ENCODE measurements at regions not wholly inside any gene's neighbourhood (a gene's known extent, or its start where the extent isn't known, plus 50 kb on each side); places are given as distances from the start of the nearest gene placed in this dataset.

GRCh38 chr5:135243556-135244285, 155.3 kb downstream of the MACROH2A1 start:
- Histone ChIP-seq H3K36me3 (ENCODE audit: insufficient read depth, low read length) (no peaks in the 10 kb centered on the region), H3K4me3 (ENCODE audit: low read depth in 1 of 2, low read length in 2 of 2) (no peak overlapping the region), H3K27ac (ENCODE audit: low read length) (no peak overlapping the region), H3K27me3 (ENCODE audit: insufficient read depth, low read length, poor library complexity) (no peaks in the 10 kb centered on the region), H3K9ac (ENCODE audit: low read depth, low read length) (no peak overlapping the region), H4K20me1 (ENCODE audit: insufficient read depth, low read length) (no peaks in the 10 kb centered on the region), H3K4me1 (ENCODE audit: insufficient read depth, low read length) (no peaks in the 10 kb centered on the region), H3K79me2 (ENCODE audit: insufficient read depth, low read length) (no peaks in the 10 kb centered on the region), H3K4me2 (ENCODE audit: insufficient read depth, low read length) (no peak overlapping the region), H3K9me3 (ENCODE audit: insufficient read depth, low read length, severe bottlenecking) (no peaks in the 10 kb centered on the region), H2AFZ (ENCODE audit: low read depth, low read length) (no peak overlapping the region)
- DNase-seq, result peak; percentile 2
- TF ChIP-seq CTCF (IDR thresholded peaks at IDR 0.05; ENCODE audit: borderline replicate concordance, extremely low read depth, low read length, poor library complexity, severe bottlenecking), result no peak
- no peak for TF ChIP-seq EZH2 (IDR thresholded peaks at IDR 0.05; ENCODE audit: borderline replicate concordance, low read depth, low read length, severe bottlenecking)
- no peak for ATAC-seq (ENCODE audit: insufficient read depth, low read depth)

GRCh38 chr5:135242866-135243555, 156.0 kb downstream of the MACROH2A1 start:
- no peak for TF ChIP-seq EZH2 (IDR thresholded peaks at IDR 0.05; ENCODE audit: borderline replicate concordance, low read depth, low read length, severe bottlenecking)
- TF ChIP-seq CTCF (IDR thresholded peaks at IDR 0.05; ENCODE audit: borderline replicate concordance, extremely low read depth, low read length, poor library complexity, severe bottlenecking), result no peak
- no peak overlapping the region for H2AFZ ChIP-seq (ENCODE audit: low read depth, low read length)
- H3K27me3 ChIP-seq (ENCODE audit: insufficient read depth, low read length, poor library complexity), result no peaks in the 10 kb centered on the region
- H3K27ac ChIP-seq (ENCODE audit: low read length), result no peak overlapping the region
- H3K4me2 ChIP-seq (ENCODE audit: insufficient read depth, low read length), result no peak overlapping the region
- H3K9me3 ChIP-seq (ENCODE audit: insufficient read depth, low read length, severe bottlenecking), result no peaks in the 10 kb centered on the region
- no peaks in the 10 kb centered on the region for H3K4me1 ChIP-seq (ENCODE audit: insufficient read depth, low read length)
- H3K36me3 ChIP-seq (ENCODE audit: insufficient read depth, low read length), result no peaks in the 10 kb centered on the region
- DNase-seq (no peak), ATAC-seq (ENCODE audit: insufficient read depth, low read depth) (no peak)
- H3K79me2 ChIP-seq (ENCODE audit: insufficient read depth, low read length), result no peaks in the 10 kb centered on the region
- H3K4me3 ChIP-seq (ENCODE audit: low read depth in 1 of 2, low read length in 2 of 2), result no peak overlapping the region
- no peak overlapping the region for H3K9ac ChIP-seq (ENCODE audit: low read depth, low read length)
- H4K20me1 ChIP-seq (ENCODE audit: insufficient read depth, low read length), result no peaks in the 10 kb centered on the region

- no peaks in the 10 kb centered on the region for H3K4me1 ChIP-seq (ENCODE audit: insufficient read depth, low read length)
- ATAC-seq (ENCODE audit: insufficient read depth, low read depth) (no peak), DNase-seq (no peak)
- H3K79me2 ChIP-seq (ENCODE audit: insufficient read depth, low read length), result no peaks in the 10 kb centered on the region
- H4K20me1 ChIP-seq (ENCODE audit: insufficient read depth, low read length), result no peaks in the 10 kb centered on the region
- H3K4me3 ChIP-seq (ENCODE audit: low read depth in 1 of 2, low read length in 2 of 2), result no peak overlapping the region
- no peaks in the 10 kb centered on the region for H3K27me3 ChIP-seq (ENCODE audit: insufficient read depth, low read length, poor library complexity)
- H3K9me3 ChIP-seq (ENCODE audit: insufficient read depth, low read length, severe bottlenecking), result no peaks in the 10 kb centered on the region
- H3K36me3 ChIP-seq (ENCODE audit: insufficient read depth, low read length), result no peaks in the 10 kb centered on the region
- no peak for TF ChIP-seq CTCF (IDR thresholded peaks at IDR 0.05; ENCODE audit: borderline replicate concordance, extremely low read depth, low read length, poor library complexity, severe bottlenecking)
- TF ChIP-seq EZH2 (IDR thresholded peaks at IDR 0.05; ENCODE audit: borderline replicate concordance, low read depth, low read length, severe bottlenecking), result no peak
- H3K4me2 ChIP-seq (ENCODE audit: insufficient read depth, low read length), result no peak overlapping the region
- H3K9ac ChIP-seq (ENCODE audit: low read depth, low read length), result no peak overlapping the region
- no peak overlapping the region for H3K27ac ChIP-seq (ENCODE audit: low read length)
- no peak overlapping the region for H2AFZ ChIP-seq (ENCODE audit: low read depth, low read length)
These were observed 156.8 kb downstream of the MACROH2A1 start for GRCh38 chr5:135242021-135242865.
